ENCODE measurements at regions not wholly inside any gene's neighbourhood (a gene's known extent, or its start where the extent isn't known, plus 50 kb on each side); places are given as distances from the start of the nearest gene placed in this dataset.

GRCh38 chr1:86285796-86286195 lies 110.3 kb downstream of the ODF2L start:
- Histone ChIP-seq H3K79me2 (ENCODE audit: control insufficient read depth, insufficient read depth, low read length) (no peaks in the 10 kb centered on the region), H3K9me3 (replicated peaks; ENCODE audit: control insufficient read depth, insufficient read depth, low read length) (no peaks in the 10 kb centered on the region), H3K27ac (ENCODE audit: control insufficient read depth, insufficient read depth) (no peak overlapping the region), H2AFZ (ENCODE audit: control insufficient read depth, low read depth, low read length) (no peak overlapping the region), H3K9ac (ENCODE audit: control insufficient read depth, insufficient read depth, low read length) (no peak overlapping the region), H3K4me3 (no peak overlapping the region), H4K20me1 (ENCODE audit: control insufficient read depth, insufficient read depth) (no peaks in the 10 kb centered on the region), H3K36me3 (ENCODE audit: control insufficient read depth in 2 of 2, insufficient read depth in 2 of 2, low read length in 1 of 2) (no peaks in the 10 kb centered on the region), H3K4me2 (ENCODE audit: control insufficient read depth, insufficient read depth) (no peak overlapping the region), H3K4me1 (ENCODE audit: control insufficient read depth, insufficient read depth, low read length) (no peaks in the 10 kb centered on the region), H3K27me3 (replicated peaks in 1 of 2; ENCODE audit: control insufficient read depth in 2 of 2, insufficient read depth in 2 of 2, low read length in 1 of 2) (no peaks in the 10 kb centered on the region)
- FAIRE-seq = no peak
- BruUV-seq (replicated peaks) = no TSS peak
- intact Hi-C loops (cut with micrococcal nuclease; ENCODE audit: unreplicated experiment) = no loop called here
- ChIA-PET CTCF (no interaction called here), SMC1A (ENCODE audit: uncharacterized antibody, unreplicated experiment) (interaction anchor here (0.7 kb wide), 1 partner anchor 94 kb away, joined by 3 read pairs; no protein-coding TSS in a partner anchor), RAD21 (ENCODE audit: unreplicated experiment) (no interaction called here), POLR2A (no interaction called here)
- in situ Hi-C loops (cut with MboI) = no loop called here
- 5% methylated on average over 4 of the region's 4 CpGs for WGBS (ENCODE audit: insufficient coverage, insufficient replicate concordance, low lambda C conversion rate, missing lambda C conversion rate)
- DNase-seq (ENCODE audit: low read depth, low spot score) = no peak
- no peak for ATAC-seq
- TF ChIP-seq CHD4 (IDR thresholded peaks at IDR 0.05) = no peak
- no peak for TF ChIP-seq SPI1 (IDR thresholded peaks at IDR 0.05; ENCODE audit: borderline replicate concordance, insufficient read depth, low read depth, low read length)
- no peak for TF ChIP-seq ZSCAN29 (IDR thresholded peaks at IDR 0.05)
- no peak for TF ChIP-seq IKZF2 (IDR thresholded peaks at IDR 0.05)
- no peak for TF ChIP-seq SIN3A (IDR thresholded peaks at IDR 0.05; ENCODE audit: low read depth, low read length)
- TF ChIP-seq CUX1 (IDR thresholded peaks at IDR 0.05; ENCODE audit: insufficient replicate concordance, low read depth, low read length) = no peak
- no peak for TF ChIP-seq NBN (IDR thresholded peaks at IDR 0.05)
- TF ChIP-seq SKIL (IDR thresholded peaks at IDR 0.05; ENCODE audit: low read depth, poor library complexity, severe bottlenecking) = no peak
- TF ChIP-seq RBBP5 (conservative IDR thresholded peaks at IDR 0.05) = no peak
- no peak for TF ChIP-seq HDAC6 (IDR thresholded peaks at IDR 0.05; ENCODE audit: unreplicated experiment)
- no peak for TF ChIP-seq SRF (IDR thresholded peaks at IDR 0.05; ENCODE audit: low read depth in 2 of 2, low read length in 2 of 2)
- TF ChIP-seq SP1 (IDR thresholded peaks at IDR 0.05; ENCODE audit: low read depth, low read length) = no peak
- TF ChIP-seq IRF3 (IDR thresholded peaks at IDR 0.05) = no peak
- TF ChIP-seq RELA (IDR thresholded peaks at IDR 0.05; ENCODE audit: borderline replicate concordance, partially characterized antibody) = no peak
- no peak for TF ChIP-seq ZBED1 (IDR thresholded peaks at IDR 0.05; ENCODE audit: borderline replicate concordance)
- no peak for TF ChIP-seq BCLAF1 (IDR thresholded peaks at IDR 0.05)
